ENCODE measurements at regions not wholly inside any gene's neighbourhood (a gene's known extent, or its start where the extent isn't known, plus 50 kb on each side); places are given as distances from the start of the nearest gene placed in this dataset.
A peak's percentile ranks its signal among the peaks of the same experiment; 100 is the strongest.

DNA sequence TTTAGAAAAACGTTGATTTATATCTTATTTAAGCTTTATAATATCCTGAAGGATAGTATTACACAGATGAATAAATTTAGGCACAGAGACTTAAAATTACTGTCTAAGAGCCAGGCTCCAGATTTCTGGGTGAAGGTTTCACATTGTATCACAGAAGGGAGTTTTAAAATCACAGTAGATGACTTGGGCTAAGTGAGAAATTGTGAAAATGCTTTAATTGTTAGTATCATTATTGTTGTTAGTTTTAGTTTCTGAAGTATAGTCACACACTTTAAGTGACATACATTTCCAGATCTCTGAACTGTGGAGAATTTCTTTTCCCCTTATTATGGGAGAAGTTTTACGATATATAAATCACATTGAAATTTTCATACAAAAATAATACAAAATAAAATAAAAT is 83.5 kb downstream of the NDUFS5 start:
- H3K4me1 ChIP-seq, result peaks cover 0 to 77% (median 73%) of the 10 kb centered on the region in 4 donors
- H3K27ac ChIP-seq, result peak overlapping the region; percentile 94 to 99 (median 97)

DNA sequence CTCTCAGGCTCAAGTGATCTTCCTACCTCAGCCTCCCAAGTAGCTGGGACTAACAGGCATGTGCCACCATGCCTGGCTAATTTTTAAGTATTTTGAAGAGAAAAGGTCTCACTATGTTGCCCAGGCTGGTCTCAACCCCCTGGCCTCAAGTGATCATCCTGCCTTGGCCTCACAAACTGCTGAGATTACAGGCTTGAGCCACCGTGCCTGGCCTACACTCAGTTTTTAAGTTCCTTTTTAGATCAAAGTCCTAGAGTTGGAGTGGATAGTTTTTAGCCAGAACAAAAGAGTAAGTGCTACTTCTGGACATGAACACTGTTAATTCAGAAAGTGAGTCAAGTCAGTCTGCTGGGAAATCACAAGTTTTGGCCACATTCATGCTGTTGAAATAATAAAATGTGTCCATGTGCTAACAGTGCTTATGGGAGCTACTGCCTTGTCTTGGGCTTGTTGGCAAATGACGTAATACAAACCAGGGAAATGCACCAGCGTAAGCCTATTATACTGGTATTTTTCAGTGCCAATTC is 84.2 kb downstream of the NDUFS5 start:
- DNase-seq, result no peak
- Histone ChIP-seq H3K4me1 (peaks cover 0 to 84% (median 79%) of the 10 kb centered on the region in 4 donors), H3K9me3 (no peaks in the 10 kb centered on the region), H3K27me3 (no peaks in the 10 kb centered on the region), H3K36me3 (no peaks in the 10 kb centered on the region), H3K4me3 (no peak overlapping the region), H3K27ac (peak overlapping the region; percentile 94 to 99 (median 97))
- intact Hi-C loops (cut with DNase I), result no loop called here
- peak in 2 of 4 donors; percentile 5 to 22 for TF ChIP-seq EP300 (IDR thresholded peaks at IDR 0.05)
- TF ChIP-seq, protein P1, sequence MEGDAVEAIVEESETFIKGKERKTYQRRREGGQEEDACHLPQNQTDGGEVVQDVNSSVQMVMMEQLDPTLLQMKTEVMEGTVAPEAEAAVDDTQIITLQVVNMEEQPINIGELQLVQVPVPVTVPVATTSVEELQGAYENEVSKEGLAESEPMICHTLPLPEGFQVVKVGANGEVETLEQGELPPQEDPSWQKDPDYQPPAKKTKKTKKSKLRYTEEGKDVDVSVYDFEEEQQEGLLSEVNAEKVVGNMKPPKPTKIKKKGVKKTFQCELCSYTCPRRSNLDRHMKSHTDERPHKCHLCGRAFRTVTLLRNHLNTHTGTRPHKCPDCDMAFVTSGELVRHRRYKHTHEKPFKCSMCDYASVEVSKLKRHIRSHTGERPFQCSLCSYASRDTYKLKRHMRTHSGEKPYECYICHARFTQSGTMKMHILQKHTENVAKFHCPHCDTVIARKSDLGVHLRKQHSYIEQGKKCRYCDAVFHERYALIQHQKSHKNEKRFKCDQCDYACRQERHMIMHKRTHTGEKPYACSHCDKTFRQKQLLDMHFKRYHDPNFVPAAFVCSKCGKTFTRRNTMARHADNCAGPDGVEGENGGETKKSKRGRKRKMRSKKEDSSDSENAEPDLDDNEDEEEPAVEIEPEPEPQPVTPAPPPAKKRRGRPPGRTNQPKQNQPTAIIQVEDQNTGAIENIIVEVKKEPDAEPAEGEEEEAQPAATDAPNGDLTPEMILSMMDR (IDR thresholded peaks at IDR 0.05), result no peak
- no peak for TF ChIP-seq POLR2A (IDR thresholded peaks at IDR 0.05)
- peak in 3 of 4 donors; percentile 42 to 79 (median 52) for TF ChIP-seq POLR2AphosphoS5 (IDR thresholded peaks at IDR 0.05)
- WGBS, 2 donors, result 61 to 69% methylated on average over 3 of the region's 3 CpGs

More for the DNA sequence above, 83.5 kb downstream of the NDUFS5 start:
- H3K4me3 ChIP-seq, result no peak overlapping the region
- no peak for DNase-seq
- intact Hi-C loops (cut with DNase I), result loop anchor here (5.0 kb wide), 1 partner anchor 298 kb away; no protein-coding TSS in a partner anchor
- TF ChIP-seq EP300 (IDR thresholded peaks at IDR 0.05) (no peak), POLR2A (IDR thresholded peaks at IDR 0.05) (no peak), POLR2AphosphoS5 (IDR thresholded peaks at IDR 0.05) (no peak)
- TF ChIP-seq, protein P1 (IDR thresholded peaks at IDR 0.05), result no peak
- no peaks in the 10 kb centered on the region for H3K27me3 ChIP-seq
- no peaks in the 10 kb centered on the region for H3K9me3 ChIP-seq
- H3K36me3 ChIP-seq, result no peaks in the 10 kb centered on the region
- WGBS, 2 donors, result 85 to 86% methylated on average over 2 of the region's 2 CpGs

- H3K27ac ChIP-seq, result peak overlapping the region; percentile 94 to 99 (median 97)
- TF ChIP-seq, protein P1 (IDR thresholded peaks at IDR 0.05), result no peak
- no peak for TF ChIP-seq EP300 (IDR thresholded peaks at IDR 0.05)
- TF ChIP-seq POLR2A (IDR thresholded peaks at IDR 0.05), result no peak
- no peak for TF ChIP-seq POLR2AphosphoS5 (IDR thresholded peaks at IDR 0.05)
- WGBS, 2 donors, result 80 to 94% methylated on average over 1 of the region's 1 CpG
- intact Hi-C loops (cut with DNase I), result no loop called here
- peaks cover 0 to 89% (median 84%) of the 10 kb centered on the region in 4 donors for H3K4me1 ChIP-seq
- H3K27me3 ChIP-seq, result no peaks in the 10 kb centered on the region
- H3K9me3 ChIP-seq, result no peaks in the 10 kb centered on the region
- DNase-seq, result no peak
- H3K4me3 ChIP-seq, result no peak overlapping the region
- no peaks in the 10 kb centered on the region for H3K36me3 ChIP-seq
Measured at GRCh38 chr1:39110882-39111281, 84.7 kb downstream of the NDUFS5 start.

- H3K27ac ChIP-seq, result peak overlapping the region in 3 of 4 donors; percentile 9 to 97 (median 97)
- no peaks in the 10 kb centered on the region for H3K27me3 ChIP-seq
- intact Hi-C loops (cut with DNase I), result no loop called here
- no peak for DNase-seq
- WGBS, 2 donors, result 76 to 84% methylated on average over 2 of the region's 2 CpGs
- no peaks in the 10 kb centered on the region for H3K9me3 ChIP-seq
- no peak overlapping the region for H3K4me3 ChIP-seq
- TF ChIP-seq EP300 (IDR thresholded peaks at IDR 0.05) (no peak), POLR2AphosphoS5 (IDR thresholded peaks at IDR 0.05) (no peak), POLR2A (IDR thresholded peaks at IDR 0.05) (no peak)
- TF ChIP-seq, protein P1 (IDR thresholded peaks at IDR 0.05), result no peak
- H3K36me3 ChIP-seq, result no peaks in the 10 kb centered on the region
- peaks cover 0 to 93% (median 90%) of the 10 kb centered on the region in 4 donors for H3K4me1 ChIP-seq
Measured at GRCh38 chr1:39113109-39113743, 87.1 kb downstream of the NDUFS5 start.

Data from sigmoid colon (tissue), 6 donors.